ENCODE measurements at regions not wholly inside any gene's neighbourhood (a gene's known extent, or its start where the extent isn't known, plus 50 kb on each side); places are given as distances from the start of the nearest gene placed in this dataset.

DNA sequence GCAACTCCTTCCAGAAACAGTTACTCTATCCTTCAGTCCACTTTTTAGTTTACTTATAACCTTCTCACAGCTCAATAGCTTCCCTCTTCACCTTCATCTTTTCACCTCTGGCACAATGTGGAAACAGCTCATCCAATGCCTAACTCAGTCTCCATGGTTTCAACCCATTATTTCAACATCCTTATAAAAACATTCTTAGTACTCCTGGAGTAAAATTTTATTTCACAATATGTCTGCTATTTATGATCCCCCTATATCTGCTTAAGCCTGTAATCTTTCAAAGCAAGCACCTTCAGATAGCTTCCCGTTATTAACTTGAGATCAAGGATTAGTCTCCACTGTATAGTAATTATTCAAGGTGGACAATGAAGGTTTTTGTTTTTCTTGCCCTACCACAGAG, 156.3 kb downstream of the GASK1B start:
- Mint-ChIP-seq H3K27me3 (ENCODE audit: insufficient read depth, unreplicated experiment) (no peaks in the 10 kb centered on the region), H3K36me3 (ENCODE audit: insufficient read depth, unreplicated experiment) (no peaks in the 10 kb centered on the region), H3K4me1 (ENCODE audit: insufficient read depth, unreplicated experiment) (peaks cover 22% of the 10 kb centered on the region), H3K4me3 (ENCODE audit: unreplicated experiment) (no peak overlapping the region), H3K27ac (ENCODE audit: low read depth, unreplicated experiment) (no peak overlapping the region), H3K9me3 (ENCODE audit: unreplicated experiment) (no peaks in the 10 kb centered on the region)
- CTCF ChIA-PET: interaction anchor here (0.6 to 2.6 kb wide), 2 partner anchors 153 to 155 kb away, joined by 3 to 10 read pairs; no protein-coding TSS in a partner anchor
- TF ChIP-seq, protein P1, sequence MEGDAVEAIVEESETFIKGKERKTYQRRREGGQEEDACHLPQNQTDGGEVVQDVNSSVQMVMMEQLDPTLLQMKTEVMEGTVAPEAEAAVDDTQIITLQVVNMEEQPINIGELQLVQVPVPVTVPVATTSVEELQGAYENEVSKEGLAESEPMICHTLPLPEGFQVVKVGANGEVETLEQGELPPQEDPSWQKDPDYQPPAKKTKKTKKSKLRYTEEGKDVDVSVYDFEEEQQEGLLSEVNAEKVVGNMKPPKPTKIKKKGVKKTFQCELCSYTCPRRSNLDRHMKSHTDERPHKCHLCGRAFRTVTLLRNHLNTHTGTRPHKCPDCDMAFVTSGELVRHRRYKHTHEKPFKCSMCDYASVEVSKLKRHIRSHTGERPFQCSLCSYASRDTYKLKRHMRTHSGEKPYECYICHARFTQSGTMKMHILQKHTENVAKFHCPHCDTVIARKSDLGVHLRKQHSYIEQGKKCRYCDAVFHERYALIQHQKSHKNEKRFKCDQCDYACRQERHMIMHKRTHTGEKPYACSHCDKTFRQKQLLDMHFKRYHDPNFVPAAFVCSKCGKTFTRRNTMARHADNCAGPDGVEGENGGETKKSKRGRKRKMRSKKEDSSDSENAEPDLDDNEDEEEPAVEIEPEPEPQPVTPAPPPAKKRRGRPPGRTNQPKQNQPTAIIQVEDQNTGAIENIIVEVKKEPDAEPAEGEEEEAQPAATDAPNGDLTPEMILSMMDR (IDR thresholded peaks at IDR 0.05; ENCODE audit: unreplicated experiment): no peak
- peak; percentile 79 for DNase-seq (ENCODE audit: unreplicated experiment)
- BruUV-seq (replicated peaks): no TSS peak
- intact Hi-C loops (cut with micrococcal nuclease): no loop called here
- POLR2A ChIA-PET: interaction anchor here (0.5 to 1.9 kb wide), 3 partner anchors 146 to 552 kb away, joined by 3 to 7 read pairs (median 4); no protein-coding TSS in a partner anchor

DNA sequence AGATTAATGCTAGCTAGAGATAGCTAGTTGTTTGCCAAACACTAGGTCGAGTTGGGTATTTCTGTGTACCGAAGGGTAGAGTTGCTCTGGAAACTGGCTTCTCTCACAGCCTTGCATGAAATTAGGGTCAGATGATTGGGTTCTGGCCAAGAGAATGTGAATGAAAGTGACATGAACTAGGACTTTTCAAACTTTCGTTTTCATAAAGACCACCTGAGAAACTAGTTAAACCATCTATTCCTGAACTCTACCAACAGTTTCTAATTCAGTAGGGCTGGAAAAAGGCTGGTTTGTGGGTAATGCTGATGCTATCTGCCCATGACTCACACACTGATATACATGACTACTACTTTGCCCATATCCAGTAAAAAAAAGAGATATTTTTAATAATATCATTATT, 157.6 kb downstream of the GASK1B start:
- intact Hi-C loops (cut with micrococcal nuclease): no loop called here
- TF ChIP-seq, protein P1 (IDR thresholded peaks at IDR 0.05; ENCODE audit: unreplicated experiment): no peak
- no TSS peak for BruUV-seq (replicated peaks)
- CTCF ChIA-PET: interaction anchor here (2.6 kb wide), 1 partner anchor 157 kb away, joined by 10 read pairs; no protein-coding TSS in a partner anchor
- no peak overlapping the region for H3K27ac Mint-ChIP-seq (ENCODE audit: low read depth, unreplicated experiment)
- POLR2A ChIA-PET: interaction anchor here (0.7 to 1.2 kb wide), 2 partner anchors 41 to 149 kb away, joined by 3 to 5 read pairs; no protein-coding TSS in a partner anchor
- no peak for DNase-seq (ENCODE audit: unreplicated experiment)
- no peaks in the 10 kb centered on the region for H3K27me3 Mint-ChIP-seq (ENCODE audit: insufficient read depth, unreplicated experiment)
- H3K36me3 Mint-ChIP-seq (ENCODE audit: insufficient read depth, unreplicated experiment): no peaks in the 10 kb centered on the region
- H3K4me3 Mint-ChIP-seq (ENCODE audit: unreplicated experiment): no peak overlapping the region
- peaks cover 18% of the 10 kb centered on the region for H3K4me1 Mint-ChIP-seq (ENCODE audit: insufficient read depth, unreplicated experiment)
- H3K9me3 Mint-ChIP-seq (ENCODE audit: unreplicated experiment): no peaks in the 10 kb centered on the region

GRCh38 chr4:158013858-158014257, 159.0 kb downstream of the GASK1B start:
- CTCF ChIA-PET: interaction anchor here (0.6 kb wide), 1 partner anchor 85 kb away, joined by 4 read pairs; no protein-coding TSS in a partner anchor
- intact Hi-C loops (cut with micrococcal nuclease): no loop called here
- Mint-ChIP-seq H3K27ac (ENCODE audit: low read depth, unreplicated experiment) (no peak overlapping the region), H3K4me1 (ENCODE audit: insufficient read depth, unreplicated experiment) (peaks cover 12% of the 10 kb centered on the region), H3K4me3 (ENCODE audit: unreplicated experiment) (no peak overlapping the region), H3K9me3 (ENCODE audit: unreplicated experiment) (no peaks in the 10 kb centered on the region), H3K27me3 (ENCODE audit: insufficient read depth, unreplicated experiment) (no peaks in the 10 kb centered on the region), H3K36me3 (ENCODE audit: insufficient read depth, unreplicated experiment) (no peaks in the 10 kb centered on the region)
- no peak for DNase-seq (ENCODE audit: unreplicated experiment)
- POLR2A ChIA-PET: no interaction called here
- TF ChIP-seq, protein P1 (IDR thresholded peaks at IDR 0.05; ENCODE audit: unreplicated experiment): no peak
- BruUV-seq (replicated peaks): no TSS peak

DNA sequence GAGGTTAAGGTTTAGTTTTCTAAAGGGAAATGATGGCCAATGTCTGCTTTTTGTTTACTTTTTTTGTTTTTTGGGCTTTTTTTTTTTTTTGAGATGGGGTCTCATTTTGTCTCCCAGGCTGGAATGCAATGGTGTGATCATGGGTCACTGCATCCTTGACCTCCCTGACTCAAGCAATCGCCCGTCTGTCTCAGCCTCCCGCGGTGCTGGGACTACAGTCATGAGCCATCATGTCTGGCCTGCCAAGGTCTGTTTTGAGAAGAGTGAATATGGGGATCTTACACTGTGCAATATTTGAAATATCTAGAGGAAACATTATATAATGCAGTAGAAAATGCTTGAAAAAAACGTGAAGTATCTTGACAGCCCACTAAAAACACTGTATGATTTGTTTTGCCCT, 162.5 kb downstream of the GASK1B start:
- intact Hi-C loops (cut with micrococcal nuclease): no loop called here
- no peak for DNase-seq (ENCODE audit: unreplicated experiment)
- BruUV-seq (replicated peaks): no TSS peak
- Mint-ChIP-seq H3K27me3 (ENCODE audit: insufficient read depth, unreplicated experiment) (no peaks in the 10 kb centered on the region), H3K36me3 (ENCODE audit: insufficient read depth, unreplicated experiment) (no peaks in the 10 kb centered on the region), H3K4me3 (ENCODE audit: unreplicated experiment) (no peak overlapping the region), H3K27ac (ENCODE audit: low read depth, unreplicated experiment) (no peak overlapping the region), H3K9me3 (ENCODE audit: unreplicated experiment) (no peaks in the 10 kb centered on the region), H3K4me1 (ENCODE audit: insufficient read depth, unreplicated experiment) (peaks cover 10% of the 10 kb centered on the region)
- ChIA-PET CTCF (interaction anchor here (4.1 kb wide), 1 partner anchor 161 kb away, joined by 13 read pairs; no protein-coding TSS in a partner anchor), POLR2A (interaction anchor here (0.8 kb wide), 1 partner anchor 8 kb away, joined by 3 read pairs; no protein-coding TSS in a partner anchor)
- TF ChIP-seq, protein P1 (IDR thresholded peaks at IDR 0.05; ENCODE audit: unreplicated experiment): no peak

Measured in MCF 10A (cell line).